ENCODE measurements at regions not wholly inside any gene's neighbourhood (a gene's known extent, or its start where the extent isn't known, plus 50 kb on each side); places are given as distances from the start of the nearest gene placed in this dataset.
"Not testable (repeated sequence)": the region's sequence is repeated elsewhere in the genome, so short reads cannot be mapped to it uniquely, and the experiment has no call there.

GRCh38 chr20:41783423-41784208, 165.4 kb upstream of the CHD6 start:
- no peak for DNase-seq

DNA sequence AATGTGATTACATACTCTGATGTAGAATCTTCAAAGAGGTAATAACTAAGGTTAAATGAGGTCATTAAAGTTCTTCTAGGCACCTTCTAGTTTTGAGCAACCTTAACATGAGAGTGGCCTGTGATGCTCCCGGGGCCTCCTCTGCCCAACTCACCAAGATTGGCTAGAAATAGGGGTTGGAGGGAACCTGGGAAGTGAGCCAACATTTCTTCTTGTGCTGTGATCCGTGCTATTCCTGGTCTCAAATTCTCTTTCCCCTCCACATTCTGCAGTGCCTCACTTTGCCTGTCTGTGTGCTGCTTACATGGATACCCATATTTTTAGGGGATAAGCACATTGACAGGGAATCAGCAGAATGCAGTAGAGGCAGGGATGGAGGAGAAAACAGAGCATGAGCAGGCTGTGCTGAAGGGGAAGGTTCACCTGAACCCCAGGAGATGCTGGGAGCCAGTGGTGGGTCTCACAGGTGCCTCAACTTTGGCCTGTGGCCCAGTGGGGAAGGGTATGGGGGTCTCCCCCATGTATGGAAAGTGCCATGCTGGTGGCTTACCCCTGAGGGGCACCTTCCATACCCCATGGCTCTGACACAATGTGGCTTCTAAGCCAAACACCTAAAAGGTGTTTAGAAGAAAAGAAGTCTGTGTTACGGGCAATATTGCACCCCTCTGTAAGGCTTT, 164.7 kb upstream of the CHD6 start:
- no peak for DNase-seq

- no peak for DNase-seq
These were observed 164.1 kb upstream of the CHD6 start for GRCh38 chr20:41782255-41782654.

GRCh38 chr20:41776421-41776820, 158.2 kb upstream of the CHD6 start:
- no peak for DNase-seq

GRCh38 chr20:41774291-41774690, 156.1 kb upstream of the CHD6 start:
- DNase-seq = no peak

- no peak for DNase-seq
These were observed 152.8 kb upstream of the CHD6 start for GRCh38 chr20:41770965-41771364.

DNA sequence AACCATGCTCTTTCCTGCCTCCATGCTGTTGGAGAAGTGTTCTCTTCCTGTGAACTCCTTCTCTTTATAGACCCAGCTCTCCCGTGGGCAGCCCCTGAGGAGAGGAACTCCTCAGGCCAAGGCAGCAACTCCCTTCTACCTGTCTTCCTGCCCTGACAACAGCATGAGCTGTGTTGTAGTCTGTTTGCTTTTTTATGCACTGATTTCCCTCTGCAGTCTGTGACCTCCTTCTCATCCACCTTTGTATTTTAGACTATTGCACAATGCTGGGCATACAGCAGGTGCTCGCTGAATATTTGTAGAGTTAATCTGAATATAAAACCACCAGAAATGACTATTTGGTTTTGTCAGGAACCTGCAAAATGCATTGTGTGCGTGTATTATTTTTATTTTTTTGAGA, 152.2 kb upstream of the CHD6 start:
- DNase-seq = no peak

DNA sequence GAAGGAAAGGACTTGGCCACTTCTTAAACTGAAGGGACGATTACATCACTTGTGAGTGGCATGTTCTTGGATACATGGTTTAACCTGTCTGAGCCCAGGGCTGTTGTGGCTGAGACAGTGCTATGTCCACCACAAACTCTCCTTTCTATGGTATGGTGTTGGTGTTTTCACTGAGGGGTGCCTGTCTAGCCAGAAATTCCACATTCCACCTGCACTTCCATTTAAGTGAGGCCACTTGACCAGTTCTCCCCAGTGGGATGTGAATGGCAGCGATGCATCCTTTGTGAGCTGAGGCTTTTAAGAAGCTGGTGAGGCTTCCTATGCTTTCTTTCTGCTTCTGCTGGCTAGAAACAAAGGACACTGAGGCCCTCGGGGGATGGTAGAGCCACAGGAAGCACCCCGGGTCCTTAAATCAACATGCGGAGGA, 151.4 kb upstream of the CHD6 start:
- DNase-seq = no peak

DNA sequence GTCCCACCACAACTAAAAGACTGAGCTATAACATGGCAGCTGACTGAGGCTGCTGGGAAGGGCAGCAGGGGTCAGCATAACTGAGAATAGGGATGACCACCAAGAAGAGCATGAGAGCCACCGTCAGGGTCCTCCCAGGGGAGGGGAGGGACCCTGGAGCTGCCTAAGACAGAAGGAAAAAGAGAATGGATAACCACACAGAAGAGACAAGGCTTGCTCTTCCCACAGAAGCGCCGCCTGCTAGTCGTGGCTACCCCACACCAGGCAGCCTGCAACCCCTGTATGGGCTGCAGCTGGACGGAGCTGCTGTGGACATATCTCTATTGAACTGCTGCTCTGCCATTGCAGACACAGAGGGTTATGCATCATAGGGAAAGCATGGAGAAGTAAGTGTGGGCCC, 132.0 kb upstream of the CHD6 start:
- DNase-seq = no peak

DNA sequence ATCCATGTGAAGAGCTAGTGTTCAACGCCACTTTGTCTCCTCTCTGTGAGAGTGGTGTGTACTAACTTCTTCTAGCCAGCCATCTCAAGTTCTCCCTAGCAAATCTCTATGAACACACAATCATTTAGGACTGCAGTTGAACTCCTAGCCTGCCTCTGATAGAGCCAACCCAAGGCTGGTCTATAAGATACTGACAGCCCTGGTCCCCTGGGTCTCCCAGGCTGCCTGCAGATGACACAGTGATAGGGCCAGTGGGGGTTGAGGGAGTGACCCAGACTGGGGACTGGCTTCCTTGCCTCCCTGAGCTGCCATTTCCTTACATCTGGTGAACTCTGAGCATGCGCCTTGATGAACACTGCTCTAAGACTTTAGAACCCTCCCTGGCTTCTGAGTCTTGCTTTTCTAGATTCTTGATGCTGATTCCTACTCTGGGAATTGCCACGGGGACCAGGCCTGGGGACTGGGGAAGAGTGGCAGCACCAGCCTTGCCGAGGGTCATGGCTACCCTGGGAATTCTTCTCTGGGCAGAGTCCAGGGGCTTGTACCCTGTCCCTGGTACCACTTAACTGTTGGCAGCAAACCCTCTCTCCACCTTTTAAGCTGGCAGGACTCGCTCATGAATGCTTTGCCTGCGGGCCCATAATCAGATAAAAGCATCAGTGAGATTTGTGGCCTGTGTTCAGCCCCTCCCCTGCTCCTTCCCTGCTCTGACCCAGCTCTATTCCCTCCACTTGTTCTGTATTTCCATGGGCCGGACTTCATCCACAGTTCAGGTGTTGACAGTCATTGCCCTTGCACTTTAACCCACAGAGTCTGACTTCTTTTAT, 130.8 kb upstream of the CHD6 start:
- no peak for DNase-seq

DNA sequence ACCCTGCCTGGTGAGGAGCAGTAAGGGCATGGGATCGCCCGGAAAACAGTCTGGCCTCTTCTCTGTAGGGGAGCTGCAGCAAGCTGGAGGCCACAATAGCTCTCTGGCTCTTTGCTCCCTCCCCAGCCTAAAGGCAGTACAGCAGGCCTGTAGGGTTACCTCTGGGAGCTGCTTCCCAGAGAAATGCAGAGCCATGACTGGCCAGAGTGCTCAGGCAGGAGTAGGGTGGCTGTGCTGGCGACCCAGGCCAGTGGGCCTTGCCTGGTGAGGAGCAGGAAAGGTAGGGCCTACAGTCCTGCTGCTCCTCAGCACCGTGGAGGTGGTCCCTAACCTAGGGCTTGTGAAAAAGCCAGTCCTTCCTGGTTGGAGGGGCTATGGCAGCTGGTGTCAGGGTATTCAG, 129.9 kb upstream of the CHD6 start:
- DNase-seq = no peak

DNA sequence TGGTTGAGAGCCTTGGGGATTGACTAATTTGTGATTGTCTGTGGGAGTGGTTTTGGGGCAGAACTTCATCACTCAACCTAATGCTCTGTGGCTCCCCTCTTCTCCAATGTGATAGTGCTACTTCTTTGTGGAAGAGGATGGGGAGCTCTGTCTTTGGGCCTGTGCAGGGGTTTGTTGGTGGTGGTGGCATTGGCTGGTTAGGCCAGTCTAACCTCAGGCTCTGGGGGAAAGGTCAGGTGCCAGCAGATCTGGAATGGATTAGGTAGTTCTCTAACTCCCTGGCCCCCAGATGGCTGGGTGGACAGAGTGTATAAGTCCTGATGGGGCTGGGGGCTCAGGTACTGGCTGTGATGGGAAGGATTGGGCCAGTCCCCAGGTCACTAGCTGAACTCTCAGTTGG, 129.0 kb upstream of the CHD6 start:
- no peak for DNase-seq

DNA sequence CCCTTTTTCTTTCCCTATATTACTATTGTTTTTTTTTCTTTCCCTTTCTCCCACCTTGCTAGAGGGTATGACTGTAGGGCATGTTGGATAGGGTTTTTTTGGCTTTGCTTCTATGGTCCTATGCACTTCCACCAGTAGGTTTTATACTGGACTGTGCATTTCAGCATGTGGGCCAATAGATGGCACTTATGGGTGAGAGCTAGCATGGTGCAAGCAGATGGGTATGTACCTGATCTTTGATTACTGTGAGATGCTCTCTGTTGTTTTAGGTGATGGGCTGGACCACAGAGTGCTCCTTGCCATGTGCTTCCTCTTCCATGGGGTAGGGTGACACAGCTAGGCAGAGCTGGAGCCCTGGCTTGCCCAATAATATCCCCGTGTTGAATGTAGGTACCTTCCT, 128.5 kb upstream of the CHD6 start:
- no peak for DNase-seq

- no peak for DNase-seq
These were observed 120.5 kb upstream of the CHD6 start for GRCh38 chr20:41738604-41739206.

DNA sequence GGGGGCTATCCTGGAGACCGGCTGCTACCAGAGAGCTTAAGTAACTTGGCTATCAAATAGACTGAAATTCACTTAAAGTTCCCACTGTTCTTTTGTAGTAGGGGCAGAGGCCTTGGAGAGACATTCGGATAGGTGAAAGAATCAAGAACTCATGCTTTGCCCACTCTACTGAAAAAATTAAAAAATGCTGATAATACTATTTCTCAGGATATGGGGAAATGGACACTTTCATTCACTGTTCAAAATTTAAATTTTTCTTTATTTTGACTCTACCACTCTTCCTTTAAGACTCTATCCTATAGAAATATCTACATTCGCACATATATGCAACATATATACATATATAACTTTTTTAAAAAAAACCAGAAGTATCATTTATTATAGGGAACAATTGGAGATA, 117.8 kb upstream of the CHD6 start:
- no peak for DNase-seq

DNA sequence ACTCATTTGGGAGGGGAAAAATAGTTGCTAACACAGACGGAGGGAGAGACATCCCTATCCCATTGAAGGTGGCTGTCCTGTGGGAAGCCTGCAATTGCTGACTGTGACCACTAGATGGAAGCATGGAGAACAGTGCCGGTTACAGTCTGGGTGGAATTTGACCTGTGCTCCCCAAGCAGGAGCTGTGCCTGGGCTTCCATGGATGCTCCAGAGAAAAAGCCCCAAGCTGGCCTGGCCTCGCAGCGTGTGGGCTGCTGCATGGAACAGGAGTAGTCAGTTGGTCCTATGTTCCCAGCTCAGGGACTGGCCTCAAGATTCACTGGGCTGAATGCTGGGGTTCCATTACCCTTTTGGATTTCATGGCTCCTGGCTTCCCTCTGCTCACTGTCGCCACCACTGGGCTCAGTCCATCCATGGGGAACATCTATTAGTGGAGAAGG, 116.3 kb upstream of the CHD6 start:
- peak; percentile 16 for DNase-seq

- DNase-seq = no peak
These were observed 115.0 kb upstream of the CHD6 start for GRCh38 chr20:41733151-41733550.

DNA sequence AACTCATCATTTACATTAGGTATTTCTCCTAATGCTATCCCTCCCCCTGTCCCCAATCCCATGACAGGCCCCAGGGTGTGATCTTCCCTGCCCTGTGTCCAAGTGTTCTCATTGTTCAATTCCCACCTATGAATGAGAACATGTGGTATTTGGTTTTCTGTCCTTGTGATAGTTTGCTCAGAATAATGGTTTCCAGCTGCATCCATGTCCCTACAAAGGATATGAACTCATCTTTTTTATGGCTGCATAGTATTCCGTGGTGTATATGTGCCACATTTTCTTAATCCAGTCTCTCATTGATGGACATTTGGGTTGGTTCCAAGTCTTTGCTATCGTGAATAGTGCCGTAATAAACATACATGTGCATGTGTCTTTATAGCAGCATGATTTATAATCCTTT, 113.0 kb upstream of the CHD6 start:
- not testable (repeated sequence) for DNase-seq

DNA sequence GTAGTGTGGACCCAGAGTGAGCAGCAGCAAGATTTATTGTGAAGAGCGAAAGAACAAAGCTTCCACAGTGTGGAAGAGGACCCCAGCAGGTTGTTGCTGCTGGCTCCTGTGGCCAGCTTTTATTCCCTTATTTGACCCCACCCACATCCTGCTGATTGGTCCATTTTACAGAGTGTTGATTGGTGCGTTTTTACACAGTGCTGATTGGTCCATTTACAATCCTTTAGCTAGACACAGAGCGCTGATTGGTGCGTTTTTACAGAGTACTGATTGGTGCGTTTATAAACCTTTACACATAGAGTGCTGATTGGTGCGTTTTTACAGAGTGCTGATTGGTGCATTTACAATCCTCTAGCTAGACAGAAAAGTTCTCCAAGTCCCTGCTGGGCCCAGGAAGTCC, 109.5 kb upstream of the CHD6 start:
- DNase-seq = not testable (repeated sequence)

- no peak for DNase-seq
These were observed 108.5 kb upstream of the CHD6 start for GRCh38 chr20:41726727-41727126.

DNA sequence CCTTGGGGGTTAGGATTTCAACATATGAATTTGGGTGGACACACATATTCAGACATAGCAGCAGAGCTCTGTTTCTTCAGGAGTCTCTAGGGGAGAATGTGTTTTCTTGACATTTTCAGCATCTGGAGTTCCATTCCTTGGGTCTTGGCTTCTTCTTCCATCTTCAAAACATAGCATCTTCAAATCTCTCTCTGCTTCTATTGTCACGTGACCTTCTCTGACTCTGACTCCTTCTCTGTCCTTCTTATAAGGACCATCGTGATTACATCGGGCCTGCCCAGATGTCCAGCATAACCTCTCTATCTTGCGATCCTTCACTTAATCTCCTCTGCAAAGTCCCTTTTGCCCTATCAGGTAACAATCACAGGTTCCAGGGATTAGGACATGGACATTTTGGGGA, 101.0 kb upstream of the CHD6 start:
- DNase-seq = no peak

GRCh38 chr20:41717483-41717882, 99.3 kb upstream of the CHD6 start:
- DNase-seq = no peak

- no peak for DNase-seq
These were observed 98.7 kb upstream of the CHD6 start for GRCh38 chr20:41716911-41717310.

Measured in activated gamma-delta T cell treated with Interleukin-2 at 50 U/mL for 16 hours (primary cell).